T-helper 1 cell treated with Interleukin-12 subunit alpha and Interleukin-12 subunit beta and Interleukin-4 antibody, amounts not matched to agents 30 ng/mL and 1 ng/mL, for 36 hours (primary cell): ENCODE measurements at regions not wholly inside any gene's neighbourhood (a gene's known extent, or its start where the extent isn't known, plus 50 kb on each side); places are given as distances from the start of the nearest gene placed in this dataset.

ENCODE experiments used
- intact Hi-C: fragments of 100-400 bp; cut with micrococcal nuclease; formaldehyde crosslinking; loops from one replicate; pipeline ENCODE4 v1.15.1; 2024

GRCh38 chrX:82912382-82912781, 595.7 kb upstream of the POU3F4 start:
- intact Hi-C loops, result no loop called here

- intact Hi-C loops, result no loop called here
These were observed 573.1 kb upstream of the POU3F4 start for GRCh38 chrX:82934980-82935379.

DNA sequence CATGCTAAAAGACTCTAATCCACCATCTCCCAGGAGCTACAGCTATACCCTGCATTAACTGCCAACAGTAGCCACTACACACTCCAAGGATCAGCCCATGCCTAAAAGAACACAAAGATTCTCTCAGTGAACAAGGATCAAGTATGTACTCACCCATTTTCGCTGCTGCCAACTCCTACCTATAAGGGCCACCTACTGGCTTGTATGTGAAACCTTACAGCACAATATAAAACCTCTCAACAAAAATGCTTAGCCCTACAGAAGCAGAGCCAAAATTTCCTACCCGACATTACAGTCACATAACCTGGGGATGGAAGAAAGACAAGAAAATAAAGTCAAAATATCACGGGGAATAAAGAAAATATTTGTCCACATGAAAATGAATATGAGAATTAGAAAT, 562.8 kb upstream of the POU3F4 start:
- intact Hi-C loops, result no loop called here

DNA sequence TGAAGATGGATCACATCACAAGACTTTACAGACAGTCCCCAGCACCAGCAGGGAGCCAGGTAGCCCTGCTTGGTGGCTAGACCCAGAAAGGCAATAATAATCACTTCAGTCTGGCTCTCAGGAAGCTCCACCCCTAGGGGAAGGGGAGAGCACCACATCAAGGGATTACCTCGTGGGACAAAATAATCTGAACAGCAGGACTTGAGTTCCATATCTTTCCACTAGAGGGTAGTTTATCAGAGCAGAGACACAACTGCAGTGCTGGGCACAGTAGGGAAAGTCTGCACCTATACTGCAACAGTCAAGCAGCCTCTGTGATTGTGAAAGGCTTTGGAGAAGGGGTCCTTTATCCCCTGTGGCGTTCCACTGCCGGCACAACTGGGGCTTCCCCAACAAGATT, 547.0 kb upstream of the POU3F4 start:
- intact Hi-C loops, result no loop called here

- intact Hi-C loops, result no loop called here
These were observed 534.4 kb upstream of the POU3F4 start for GRCh38 chrX:82973646-82974045.

GRCh38 chrX:82998163-82998562, 509.9 kb upstream of the POU3F4 start:
- intact Hi-C loops, result no loop called here

DNA sequence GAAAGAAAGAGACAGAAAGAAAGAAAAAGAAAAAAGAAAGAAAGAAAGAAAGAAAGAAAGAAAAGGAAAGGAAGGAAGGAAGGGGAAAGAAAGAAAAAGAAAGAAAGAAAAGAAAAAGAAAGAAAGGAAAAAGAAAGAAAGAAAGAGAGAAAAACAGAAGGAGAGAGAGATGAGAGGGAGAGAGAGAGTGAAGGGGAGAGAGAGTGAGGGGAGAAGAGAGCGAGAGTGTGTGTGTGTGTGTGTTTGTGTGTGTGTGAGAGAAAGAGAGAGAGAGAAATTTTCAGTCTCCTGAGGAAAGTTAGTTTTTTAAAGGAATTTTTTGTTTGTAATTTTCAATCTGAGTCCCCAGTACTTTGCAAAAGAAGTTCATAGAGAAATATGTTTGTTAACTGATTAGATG, 504.1 kb upstream of the POU3F4 start:
- intact Hi-C loops, result no loop called here

GRCh38 chrX:83008415-83008814, 499.7 kb upstream of the POU3F4 start:
- intact Hi-C loops, result loop anchor here (1.0 kb wide), 1 partner anchor 627 kb away; no protein-coding TSS in a partner anchor

GRCh38 chrX:83019258-83019657, 488.8 kb upstream of the POU3F4 start:
- intact Hi-C loops, result no loop called here

- intact Hi-C loops, result no loop called here
These were observed 486.1 kb upstream of the POU3F4 start for GRCh38 chrX:83022020-83022419.
